ENCODE measurements at regions not wholly inside any gene's neighbourhood (a gene's known extent, or its start where the extent isn't known, plus 50 kb on each side); places are given as distances from the start of the nearest gene placed in this dataset.

DNA sequence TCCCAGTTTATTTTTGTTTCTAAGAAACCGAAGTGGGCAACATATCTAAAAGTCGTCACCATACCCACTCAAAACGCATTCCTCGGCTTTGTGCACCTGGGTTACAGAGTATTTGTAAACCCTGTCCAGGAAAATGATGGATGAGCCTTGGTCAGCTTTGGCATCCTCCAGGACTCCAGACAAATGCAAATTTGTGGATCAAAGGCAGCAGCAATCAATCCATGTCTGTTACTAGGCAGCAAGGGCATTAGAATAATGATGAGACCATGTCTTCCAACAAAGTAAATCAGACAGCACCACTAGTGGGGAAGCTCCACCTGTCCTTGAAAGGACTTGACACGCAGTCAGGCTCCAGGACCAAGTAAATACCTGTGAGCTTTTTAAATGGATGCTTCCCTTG, 672.6 kb upstream of the GYPC start:
- TF ChIP-seq CTCF (conservative IDR thresholded peaks at IDR 0.05; ENCODE audit: low read length) (no peak), EZH2phosphoT487 (IDR thresholded peaks at IDR 0.05; ENCODE audit: borderline replicate concordance) (no peak)

All from Loucy (cell line).